PC-3 (cell line): ENCODE measurements at regions not wholly inside any gene's neighbourhood (a gene's known extent, or its start where the extent isn't known, plus 50 kb on each side); places are given as distances from the start of the nearest gene placed in this dataset.

Source experiments
- ATAC-seq: fragments of 200-7000 bp; cut with Tn5 transposase; 2 replicates; pipeline ENCODE4 v1.9.1; 2020; ENCODE audit warnings: mild to moderate bottlenecking, moderate library complexity
- BruUV-seq: library from RNA; stranded (reverse); fragments of 400-500 nt; replicated peaks from 2 replicates; lab custom pipeline; 2021; lab: Mats Ljungman, UMichigan
- CTCF ChIA-PET: fragments of 300-600 bp; sonication (Branson Sonifier 250); formaldehyde crosslinking; loops from one replicate; lab custom pipeline; 2022; ENCODE audit warnings: antibody characterized with exemption; lab: Charles Lee
- POLR2A ChIA-PET: fragments of 300-600 bp; sonication (Branson Sonifier 250); formaldehyde crosslinking; loops from one replicate; lab custom pipeline; 2022; ENCODE audit warnings: antibody characterized with exemption; ENCODE audit not compliant: unreplicated experiment; lab: Charles Lee
- DNase-seq: peaks from one replicate; pipeline ENCODE4 v3.0.0-alpha.2; 2015
- H2AFZ ChIP-seq: fragments of 300-600 bp; sonication (generic); 2 replicates; pipeline ENCODE4 v1.6.0; 2016; ENCODE audit warnings: antibody characterized with exemption, low read length
- H3F3A ChIP-seq: fragments of 300-600 bp; sonication (generic); one replicate; pipeline ENCODE4 v1.6.0; 2017; ENCODE audit warnings: antibody characterized with exemption, low read length, control low read depth, mild to moderate bottlenecking; ENCODE audit not compliant: unreplicated experiment
- H3K27ac ChIP-seq: fragments of 300-600 bp; sonication (generic); 2 replicates; pipeline ENCODE4 v1.5.1; 2016; ENCODE audit warnings: mild to moderate bottlenecking, low read length
- H3K27me3 ChIP-seq: fragments of 300-600 bp; sonication (generic); 2 replicates; pipeline ENCODE4 v1.6.1; 2016; ENCODE audit warnings: low read length, mixed read lengths
- H3K36me3 ChIP-seq: fragments of 300-600 bp; sonication (generic); 2 replicates; pipeline ENCODE4 v1.6.1; 2016; ENCODE audit warnings: low read depth, mixed run types, low read length, mixed read lengths
- H3K4me1 ChIP-seq: fragments of 300-600 bp; sonication (generic); 2 replicates; pipeline ENCODE4 v1.5.1; 2016; ENCODE audit warnings: low read length; ENCODE audit not compliant: insufficient read depth
- H3K4me2 ChIP-seq: fragments of 300-600 bp; sonication (generic); 2 replicates; pipeline ENCODE4 v1.6.0; 2016; ENCODE audit warnings: low read length
- H3K4me3 ChIP-seq: fragments of 300-600 bp; sonication (generic); 2 replicates; pipeline ENCODE4 v1.5.1; 2016; ENCODE audit warnings: mild to moderate bottlenecking, low read length, mixed read lengths
- H3K79me2 ChIP-seq: fragments of 300-600 bp; sonication (generic); 2 replicates; pipeline ENCODE4 v1.6.1; 2017; ENCODE audit warnings: low read length, mixed read lengths
- H3K9ac ChIP-seq: fragments of 300-600 bp; sonication (generic); 2 replicates; pipeline ENCODE4 v1.6.0; 2016; ENCODE audit warnings: mild to moderate bottlenecking, low read length
- H3K9me2 ChIP-seq: fragments of 300-600 bp; sonication (generic); replicated peaks from 2 replicates; pipeline ENCODE4 v1.6.1; 2016; ENCODE audit warnings: mixed run types, low read length, mixed read lengths
- H3K9me3 ChIP-seq: fragments of 300-600 bp; sonication (generic); 2 replicates; pipeline ENCODE4 v1.6.1; 2016; ENCODE audit warnings: low read length, mixed read lengths
- H4K20me1 ChIP-seq: fragments of 300-600 bp; sonication (generic); 2 replicates; pipeline ENCODE4 v1.6.1; 2016; ENCODE audit warnings: low read length, mixed read lengths
- CTCF ChIP-seq: fragments of 300-600 bp; sonication (generic); conservative IDR thresholded peaks from 2 replicates; pipeline ENCODE4 v1.5.1; 2017; ENCODE audit warnings: antibody characterized with exemption, low read depth, mild to moderate bottlenecking, low read length
- EZH2 ChIP-seq: fragments of 300-600 bp; sonication (generic); IDR thresholded peaks from one replicate; pipeline ENCODE4 v1.6.1; 2017; ENCODE audit warnings: antibody characterized with exemption, mild to moderate bottlenecking, low read length; ENCODE audit not compliant: unreplicated experiment
- EZH2phosphoT487 ChIP-seq: fragments of 300-600 bp; sonication (generic); IDR thresholded peaks from 2 replicates; pipeline ENCODE4 v1.6.1; 2018; ENCODE audit warnings: mild to moderate bottlenecking, antibody characterized with exemption, low read length, borderline replicate concordance
- intact Hi-C: fragments of 100-400 bp; cut with micrococcal nuclease; formaldehyde crosslinking; loops from 2 replicates; pipeline ENCODE4 v1.9.0; 2023

- Histone ChIP-seq H4K20me1 (no peaks in the 10 kb centered on the region), H3K4me2 (no peak overlapping the region), H3K4me1 (no peaks in the 10 kb centered on the region), H3K79me2 (no peaks in the 10 kb centered on the region), H3K27me3 (no peaks in the 10 kb centered on the region), H3K9me3 (no peaks in the 10 kb centered on the region), H2AFZ (no peak overlapping the region), H3K36me3 (no peaks in the 10 kb centered on the region), H3K9me2 (no peaks in the 10 kb centered on the region), H3K27ac (no peak overlapping the region), H3K9ac (no peak overlapping the region), H3K4me3 (no peak overlapping the region), H3F3A (no peaks in the 10 kb centered on the region)
- BruUV-seq = no TSS peak
- CTCF ChIA-PET = no interaction called here
- DNase-seq (no peak), ATAC-seq (no peak)
- TF ChIP-seq EZH2 = no peak
- no peak for TF ChIP-seq CTCF
- no peak for TF ChIP-seq EZH2phosphoT487
- POLR2A ChIA-PET = no interaction called here
- intact Hi-C loops = no loop called here
Observed at GRCh38 chrX:69379412-69379811, 124.7 kb upstream of the NALF2 start.

DNA sequence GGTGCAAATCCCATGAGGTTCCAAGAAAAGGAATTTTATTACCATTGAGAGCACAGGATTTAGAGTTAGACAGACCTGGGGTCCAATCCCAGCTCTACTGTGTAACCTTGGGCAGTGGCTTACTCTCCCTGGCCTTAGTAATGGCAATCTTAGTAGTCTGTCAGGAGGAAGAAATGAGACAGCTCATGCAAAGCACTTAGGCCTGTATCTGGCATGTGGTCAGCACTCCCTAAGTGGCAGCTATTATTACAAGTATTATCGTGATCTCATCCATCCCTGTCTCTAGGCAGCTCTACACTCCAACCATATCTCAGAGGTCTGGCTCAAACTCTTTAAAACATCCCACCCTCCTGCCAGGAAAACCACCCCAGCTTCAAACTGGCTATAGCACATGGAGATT is 129.6 kb upstream of the NALF2 start:
- H3K36me3 ChIP-seq = no peaks in the 10 kb centered on the region
- H3K79me2 ChIP-seq = no peaks in the 10 kb centered on the region
- no peaks in the 10 kb centered on the region for H3F3A ChIP-seq
- no peaks in the 10 kb centered on the region for H4K20me1 ChIP-seq
- H3K9me2 ChIP-seq = no peaks in the 10 kb centered on the region
- TF ChIP-seq EZH2phosphoT487 = no peak
- no peak for TF ChIP-seq CTCF
- TF ChIP-seq EZH2 = no peak
- DNase-seq = no peak
- no peaks in the 10 kb centered on the region for H3K4me1 ChIP-seq
- no peak overlapping the region for H3K4me3 ChIP-seq
- no peak overlapping the region for H3K4me2 ChIP-seq
- H3K27ac ChIP-seq = no peak overlapping the region
- intact Hi-C loops = no loop called here
- ChIA-PET CTCF (no interaction called here), POLR2A (no interaction called here)
- H3K9ac ChIP-seq = no peak overlapping the region
- H3K27me3 ChIP-seq = no peaks in the 10 kb centered on the region
- no peak overlapping the region for H2AFZ ChIP-seq
- ATAC-seq = no peak
- no TSS peak for BruUV-seq
- no peaks in the 10 kb centered on the region for H3K9me3 ChIP-seq

GRCh38 chrX:69372435-69372834 is 131.7 kb upstream of the NALF2 start:
- POLR2A ChIA-PET = no interaction called here
- intact Hi-C loops = no loop called here
- CTCF ChIA-PET = no interaction called here
- DNase-seq (no peak), ATAC-seq (no peak)
- H3K27ac ChIP-seq = no peak overlapping the region
- no peaks in the 10 kb centered on the region for H3K9me2 ChIP-seq
- no peaks in the 10 kb centered on the region for H3K4me1 ChIP-seq
- H3F3A ChIP-seq = no peaks in the 10 kb centered on the region
- TF ChIP-seq EZH2 = no peak
- no peak overlapping the region for H3K4me3 ChIP-seq
- H3K36me3 ChIP-seq = no peaks in the 10 kb centered on the region
- H4K20me1 ChIP-seq = no peaks in the 10 kb centered on the region
- H3K4me2 ChIP-seq = no peak overlapping the region
- H2AFZ ChIP-seq = no peak overlapping the region
- no peak overlapping the region for H3K9ac ChIP-seq
- H3K9me3 ChIP-seq = no peaks in the 10 kb centered on the region
- H3K79me2 ChIP-seq = no peaks in the 10 kb centered on the region
- no TSS peak for BruUV-seq
- H3K27me3 ChIP-seq = no peaks in the 10 kb centered on the region
